ENCODE measurements at regions not wholly inside any gene's neighbourhood (a gene's known extent, or its start where the extent isn't known, plus 50 kb on each side); places are given as distances from the start of the nearest gene placed in this dataset.

GRCh38 chr13:76723551-76724232 is 162.5 kb downstream of the KCTD12 start:
- Histone ChIP-seq H3K36me3 (replicated peaks in 1 of 2; ENCODE audit: control insufficient read depth in 1 of 2, insufficient read depth in 2 of 2, low read length in 1 of 2) (no peaks in the 10 kb centered on the region), H3K79me2 (ENCODE audit: insufficient read depth) (no peaks in the 10 kb centered on the region), H3F3A (replicated peaks; ENCODE audit: insufficient read depth) (peaks cover 10% of the 10 kb centered on the region), H3K27ac (ENCODE audit: low read depth in 2 of 2, low read length in 1 of 2) (peak overlapping the region; percentile 53 to 80; a peak in 3 of 4 replicates), H3K4me1 (ENCODE audit: control insufficient read depth in 1 of 2, insufficient read depth in 2 of 2, low read depth in 1 of 2, low read length in 1 of 2) (peaks cover 0 to 26% of the 10 kb centered on the region in 2 experiments; a peak in 1 of 4 replicates), H2AFZ (ENCODE audit: low read depth) (peak overlapping the region; percentile 85), H3K9ac (no peak overlapping the region; the same call in 1 of the 2 replicates), H3K27me3 (ENCODE audit: insufficient read depth) (no peaks in the 10 kb centered on the region), H3K4me2 (peak overlapping the region; percentile 21), H3K4me3 (ENCODE audit: low read depth in 2 of 2, low read length in 1 of 2) (no peak overlapping the region), H4K20me1 (ENCODE audit: insufficient read depth) (no peaks in the 10 kb centered on the region), H3K9me3 (no peaks in the 10 kb centered on the region), H3K9me2 (no peaks in the 10 kb centered on the region)
- DNase-seq: no peak
- WGBS (ENCODE audit: low lambda C conversion rate): 55% methylated on average over 5 of the region's 5 CpGs
- POLR2A ChIA-PET: no interaction called here
- CTCF ChIA-PET: no interaction called here
- TF ChIP-seq SIN3A (IDR thresholded peaks at IDR 0.05; ENCODE audit: borderline replicate concordance, low read depth, low read length) (no peak), MEF2A (IDR thresholded peaks at IDR 0.05; ENCODE audit: borderline replicate concordance, low read depth) (no peak), USF1 (IDR thresholded peaks at IDR 0.05; ENCODE audit: borderline replicate concordance, low read depth) (no peak), REST (IDR thresholded peaks at IDR 0.05; ENCODE audit: low read depth, low read length) (no peak), CTCF (IDR thresholded peaks at IDR 0.05) (no peak), YY1 (IDR thresholded peaks at IDR 0.05; ENCODE audit: low read depth) (no peak), SMC3 (IDR thresholded peaks at IDR 0.05; ENCODE audit: low read depth, low read length) (no peak), FOSL2 (IDR thresholded peaks at IDR 0.05; ENCODE audit: borderline replicate concordance, low read depth) (peak; percentile 47; the same call in 1 of the 2 replicates), CHD2 (IDR thresholded peaks at IDR 0.05; ENCODE audit: low read length, partially characterized antibody) (no peak), GABPA (IDR thresholded peaks at IDR 0.05; ENCODE audit: low read depth) (peak; percentile 21; the same call in 1 of the 2 replicates), EP300 (IDR thresholded peaks at IDR 0.05; ENCODE audit: borderline replicate concordance in 1 of 2, low read depth in 1 of 2, low read length in 1 of 2) (no peak), TEAD4 (IDR thresholded peaks at IDR 0.05; ENCODE audit: borderline replicate concordance, insufficient read depth) (no peak), ELF1 (IDR thresholded peaks at IDR 0.05) (no peak), RCOR1 (IDR thresholded peaks at IDR 0.05; ENCODE audit: low read length) (no peak), TAF1 (IDR thresholded peaks at IDR 0.05; ENCODE audit: borderline replicate concordance, low read depth, low read length) (no peak), ZBTB33 (IDR thresholded peaks at IDR 0.05; ENCODE audit: borderline replicate concordance, low read depth) (no peak), NFIC (IDR thresholded peaks at IDR 0.05; ENCODE audit: borderline replicate concordance) (no peak), TCF12 (IDR thresholded peaks at IDR 0.05) (peak; percentile 73), RXRA (IDR thresholded peaks at IDR 0.05; ENCODE audit: borderline replicate concordance, low read depth) (peak; percentile 42; the same call in 1 of the 2 replicates), EZH2phosphoT487 (IDR thresholded peaks at IDR 0.05; ENCODE audit: borderline replicate concordance, low read depth) (no peak), MAX (IDR thresholded peaks at IDR 0.05; ENCODE audit: low read depth) (no peak), NRF1 (IDR thresholded peaks at IDR 0.05; ENCODE audit: low read depth, low read length) (no peak), IRF3 (IDR thresholded peaks at IDR 0.05; ENCODE audit: low read depth, low read length) (no peak), RAD21 (IDR thresholded peaks at IDR 0.05; ENCODE audit: low read length) (no peak)
